ENCODE measurements at regions not wholly inside any gene's neighbourhood (a gene's known extent, or its start where the extent isn't known, plus 50 kb on each side); places are given as distances from the start of the nearest gene placed in this dataset.

- intact Hi-C loops (cut with micrococcal nuclease): no loop called here
- no peaks in the 10 kb centered on the region for H3K4me1 ChIP-seq
- no peak overlapping the region for H3K4me3 ChIP-seq
- H3K36me3 ChIP-seq: no peaks in the 10 kb centered on the region
- no peak for TF ChIP-seq CTCF (IDR thresholded peaks at IDR 0.05; ENCODE audit: borderline replicate concordance)
- DNase-seq: no peak
- H3K27ac ChIP-seq (replicated peaks): no peak overlapping the region
- H3K27me3 ChIP-seq (ENCODE audit: low read depth): peaks cover 80% of the 10 kb centered on the region
- H3K9me3 ChIP-seq (replicated peaks): peaks cover 20% of the 10 kb centered on the region
Observed at GRCh38 chr1:50358962-50359361, 64.3 kb downstream of the DMRTA2 start.

GRCh38 chr1:50357186-50357585 lies 66.1 kb downstream of the DMRTA2 start:
- intact Hi-C loops (cut with micrococcal nuclease): no loop called here
- TF ChIP-seq CTCF (IDR thresholded peaks at IDR 0.05; ENCODE audit: borderline replicate concordance): no peak
- H3K36me3 ChIP-seq: no peaks in the 10 kb centered on the region
- no peaks in the 10 kb centered on the region for H3K4me1 ChIP-seq
- H3K4me3 ChIP-seq: no peak overlapping the region
- peaks cover 64% of the 10 kb centered on the region for H3K27me3 ChIP-seq (ENCODE audit: low read depth)
- H3K9me3 ChIP-seq (replicated peaks): peaks cover 16% of the 10 kb centered on the region
- H3K27ac ChIP-seq (replicated peaks): no peak overlapping the region
- DNase-seq: no peak

- peaks cover 63% of the 10 kb centered on the region for H3K27me3 ChIP-seq (ENCODE audit: low read depth)
- DNase-seq: no peak
- H3K4me1 ChIP-seq: no peaks in the 10 kb centered on the region
- TF ChIP-seq CTCF (IDR thresholded peaks at IDR 0.05; ENCODE audit: borderline replicate concordance): no peak
- intact Hi-C loops (cut with micrococcal nuclease): no loop called here
- no peaks in the 10 kb centered on the region for H3K36me3 ChIP-seq
- H3K4me3 ChIP-seq: no peak overlapping the region
- H3K9me3 ChIP-seq (replicated peaks): peaks cover 6% of the 10 kb centered on the region
- no peak overlapping the region for H3K27ac ChIP-seq (replicated peaks)
Observed at GRCh38 chr1:50354813-50355212, 68.4 kb downstream of the DMRTA2 start.

- H3K27me3 ChIP-seq (ENCODE audit: low read depth): peaks cover 61% of the 10 kb centered on the region
- TF ChIP-seq CTCF (IDR thresholded peaks at IDR 0.05; ENCODE audit: borderline replicate concordance): no peak
- H3K36me3 ChIP-seq: no peaks in the 10 kb centered on the region
- H3K4me3 ChIP-seq: no peak overlapping the region
- intact Hi-C loops (cut with micrococcal nuclease): no loop called here
- no peaks in the 10 kb centered on the region for H3K4me1 ChIP-seq
- peaks cover 6% of the 10 kb centered on the region for H3K9me3 ChIP-seq (replicated peaks)
- no peak for DNase-seq
- H3K27ac ChIP-seq (replicated peaks): no peak overlapping the region
Observed at GRCh38 chr1:50352428-50352827, 70.8 kb downstream of the DMRTA2 start.

GRCh38 chr1:50350868-50351267 lies 72.4 kb downstream of the DMRTA2 start:
- TF ChIP-seq CTCF (IDR thresholded peaks at IDR 0.05; ENCODE audit: borderline replicate concordance): no peak
- Histone ChIP-seq H3K36me3 (no peaks in the 10 kb centered on the region), H3K27ac (replicated peaks) (no peak overlapping the region), H3K9me3 (replicated peaks) (peaks cover 8% of the 10 kb centered on the region), H3K27me3 (ENCODE audit: low read depth) (peaks cover 61% of the 10 kb centered on the region), H3K4me1 (no peaks in the 10 kb centered on the region), H3K4me3 (no peak overlapping the region)
- intact Hi-C loops (cut with micrococcal nuclease): no loop called here
- no peak for DNase-seq

GRCh38 chr1:50350421-50350820 lies 72.8 kb downstream of the DMRTA2 start:
- Histone ChIP-seq H3K36me3 (no peaks in the 10 kb centered on the region), H3K4me1 (no peaks in the 10 kb centered on the region), H3K4me3 (no peak overlapping the region), H3K27ac (replicated peaks) (no peak overlapping the region), H3K27me3 (ENCODE audit: low read depth) (peaks cover 66% of the 10 kb centered on the region), H3K9me3 (replicated peaks) (peaks cover 12% of the 10 kb centered on the region)
- intact Hi-C loops (cut with micrococcal nuclease): no loop called here
- no peak for DNase-seq
- TF ChIP-seq CTCF (IDR thresholded peaks at IDR 0.05; ENCODE audit: borderline replicate concordance): no peak

Data from left ventricle myocardium inferior (tissue), 1 donor.